NCI-H345 treated with DMSO at 0.1 percent for 48 hours (cell line): ENCODE measurements at regions not wholly inside any gene's neighbourhood (a gene's known extent, or its start where the extent isn't known, plus 50 kb on each side); places are given as distances from the start of the nearest gene placed in this dataset.

ENCODE experiments used
- DNase-seq: peaks from one replicate; lab custom pipeline; 2025; ENCODE audit not compliant: unreplicated experiment; lab: John Stamatoyannopoulos, UW

DNA sequence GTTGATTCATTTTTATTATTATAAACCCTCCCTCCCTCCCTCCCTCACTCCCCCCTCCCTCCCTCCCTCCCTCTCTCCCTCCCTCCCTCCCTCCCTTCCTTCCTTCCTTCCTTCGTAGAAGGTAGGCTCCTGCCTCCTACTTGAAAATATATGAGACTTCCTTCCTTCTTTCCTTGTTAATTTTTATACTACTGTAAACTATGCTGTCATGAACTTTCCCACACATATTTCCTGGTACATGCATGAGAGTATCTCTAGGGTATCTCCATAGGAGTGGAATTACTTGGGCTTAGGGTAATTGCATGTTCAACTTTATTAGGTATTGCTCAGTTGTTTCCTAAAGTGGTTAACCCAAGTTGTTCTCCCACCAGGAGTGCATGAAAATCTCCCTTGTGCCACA lies 330.6 kb downstream of the KCNRG start:
- DNase-seq: no peak

DNA sequence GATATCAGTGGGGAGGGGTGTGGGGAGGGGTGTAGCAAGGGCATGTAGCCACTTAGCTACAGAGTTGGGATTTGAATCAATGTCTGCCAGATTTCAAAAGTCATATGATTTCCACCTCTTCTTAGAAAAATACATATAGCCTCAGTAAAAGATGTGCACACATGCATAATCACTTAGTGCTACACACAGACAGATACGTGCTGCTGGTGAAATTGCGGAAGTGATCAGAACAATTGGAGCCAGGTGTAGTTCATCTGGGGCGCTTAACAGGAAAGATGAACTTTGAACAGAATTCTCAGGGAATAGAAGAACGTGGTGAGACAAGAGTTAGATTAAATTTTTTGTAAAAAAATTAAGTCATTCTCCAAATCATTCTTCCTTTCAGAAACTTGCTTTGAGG lies 333.1 kb downstream of the KCNRG start:
- no peak for DNase-seq

DNA sequence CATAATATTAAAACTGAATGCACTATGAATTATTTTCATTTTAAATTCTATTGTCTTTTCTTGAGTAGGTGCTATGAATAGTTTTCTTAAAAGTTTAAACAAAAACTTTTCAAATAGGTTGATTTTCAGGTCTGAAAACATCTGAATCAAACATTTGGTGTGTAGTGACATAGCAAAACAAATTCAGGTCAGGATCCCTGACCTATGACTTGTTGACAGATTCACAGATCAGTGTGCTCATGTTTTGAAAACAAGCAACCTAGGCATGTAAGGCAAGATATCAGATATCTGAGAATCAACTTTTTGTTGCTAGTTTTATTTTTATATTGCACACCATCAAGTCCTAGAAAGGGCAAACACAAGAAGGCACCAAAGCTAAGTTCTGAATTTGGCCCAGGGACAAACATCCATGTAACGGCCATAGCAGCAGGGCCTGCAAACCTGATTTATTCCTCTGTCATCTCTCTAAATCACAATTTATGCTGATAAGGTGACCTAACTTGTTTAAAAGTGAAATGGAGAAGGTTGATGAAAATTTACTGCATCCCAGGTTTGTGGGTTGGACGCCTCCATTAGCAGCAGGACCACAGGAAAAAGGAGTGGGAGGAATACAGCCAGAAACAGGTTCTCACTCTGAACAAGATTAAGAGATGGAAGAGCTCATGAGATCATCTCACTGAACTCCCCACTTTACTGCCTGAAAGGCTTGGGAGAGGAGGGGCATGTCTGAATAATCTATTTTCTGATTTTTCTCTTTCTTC lies 337.7 kb downstream of the KCNRG start:
- no peak for DNase-seq

DNA sequence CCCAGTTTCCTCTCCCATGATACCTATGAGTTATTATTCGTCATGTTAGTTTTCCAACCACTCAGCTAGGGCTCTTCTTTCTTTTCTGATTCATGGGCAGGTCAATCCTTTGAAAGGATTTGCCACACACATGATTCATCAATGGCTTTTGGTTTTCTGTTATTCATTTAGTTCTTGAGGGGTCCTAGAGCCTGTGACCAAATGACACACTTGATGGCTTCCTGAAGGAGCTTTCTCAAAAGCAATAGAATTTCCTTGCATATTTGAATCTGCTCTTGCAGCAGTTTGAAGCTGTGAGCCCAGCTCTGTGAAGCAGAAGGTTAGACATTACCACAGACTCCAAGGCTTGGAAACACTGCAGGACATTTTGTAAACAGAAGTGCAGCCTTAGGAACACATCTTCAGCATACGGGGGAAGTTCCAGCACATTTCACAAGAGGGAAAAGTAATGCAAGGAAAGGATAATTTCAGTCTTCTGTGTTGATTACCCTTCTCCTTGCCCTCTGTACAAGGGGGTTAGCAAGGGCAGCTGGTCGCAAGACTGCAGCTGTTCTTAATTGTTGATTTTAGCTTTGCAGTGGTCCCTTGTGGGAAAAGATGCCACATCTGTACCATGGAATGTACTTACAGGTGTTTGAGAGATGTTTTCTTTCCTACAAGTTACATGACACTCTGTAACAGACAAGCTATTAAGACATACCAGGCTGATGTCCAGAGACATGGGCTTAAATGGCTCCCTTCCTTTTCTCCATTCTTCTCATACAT lies 338.6 kb downstream of the KCNRG start:
- no peak for DNase-seq

DNA sequence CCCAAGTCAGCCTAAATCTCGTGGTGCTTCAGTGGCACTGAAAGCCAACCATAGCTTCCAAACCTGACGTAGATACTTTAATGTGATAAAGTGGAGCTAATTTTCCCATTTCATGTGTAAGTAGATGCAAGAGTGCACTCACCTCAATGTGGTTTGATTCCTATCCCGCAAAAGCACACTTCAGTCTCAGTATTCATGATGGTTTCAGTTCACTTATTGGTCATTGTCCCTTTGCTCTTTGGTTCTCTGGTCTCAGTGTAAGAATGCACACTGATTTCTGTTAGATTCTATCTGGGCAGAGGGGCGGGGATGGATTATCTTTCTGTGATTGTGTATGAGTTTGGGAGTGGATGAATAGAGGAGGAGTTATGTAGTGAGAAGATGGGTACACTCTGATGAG lies 340.6 kb downstream of the KCNRG start:
- no peak for DNase-seq

DNA sequence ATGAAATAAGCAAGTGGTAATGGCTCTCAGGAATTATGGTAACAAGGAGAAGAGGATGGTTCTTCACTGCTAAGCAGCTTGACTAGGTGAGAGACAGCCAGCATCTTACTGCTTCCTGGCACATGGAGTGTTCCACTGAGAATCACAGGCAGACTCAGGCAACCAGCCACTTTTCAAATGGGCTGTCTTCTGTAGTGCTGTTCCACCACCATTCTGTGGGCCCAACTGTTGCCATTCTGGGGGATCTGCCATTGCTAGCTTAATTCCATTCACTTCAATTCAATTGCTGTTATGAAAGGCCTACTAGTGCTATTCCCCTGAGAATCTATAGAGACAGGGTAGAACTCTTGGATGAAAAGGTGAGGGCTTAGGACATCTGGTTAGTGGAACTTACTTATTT lies 341.9 kb downstream of the KCNRG start:
- no peak for DNase-seq

DNA sequence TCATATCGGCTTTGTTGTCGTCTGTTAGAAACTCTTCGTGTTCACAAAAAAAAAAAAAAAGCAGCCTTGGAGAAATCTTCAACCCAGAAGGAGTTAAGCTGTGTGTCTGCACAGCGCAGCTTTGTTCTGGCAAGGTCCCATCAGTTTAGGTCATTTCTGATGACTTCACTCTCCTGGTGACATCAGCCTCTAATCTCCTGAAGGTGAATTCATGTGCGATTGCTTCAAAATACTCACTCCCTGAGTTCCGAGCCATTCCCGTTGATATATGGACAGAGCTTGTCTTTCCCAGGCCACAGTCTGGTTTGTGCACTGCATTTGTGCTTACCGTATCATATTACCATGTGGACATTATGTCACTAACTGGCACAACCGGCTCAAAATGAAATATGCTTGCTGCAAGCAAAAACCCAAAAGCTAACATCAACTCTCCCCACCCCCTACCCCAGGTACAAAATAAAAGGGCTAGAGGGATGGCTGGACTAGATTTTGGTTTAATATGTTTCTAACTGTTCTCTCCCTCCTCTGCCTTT lies 342.4 kb downstream of the KCNRG start:
- DNase-seq: no peak

DNA sequence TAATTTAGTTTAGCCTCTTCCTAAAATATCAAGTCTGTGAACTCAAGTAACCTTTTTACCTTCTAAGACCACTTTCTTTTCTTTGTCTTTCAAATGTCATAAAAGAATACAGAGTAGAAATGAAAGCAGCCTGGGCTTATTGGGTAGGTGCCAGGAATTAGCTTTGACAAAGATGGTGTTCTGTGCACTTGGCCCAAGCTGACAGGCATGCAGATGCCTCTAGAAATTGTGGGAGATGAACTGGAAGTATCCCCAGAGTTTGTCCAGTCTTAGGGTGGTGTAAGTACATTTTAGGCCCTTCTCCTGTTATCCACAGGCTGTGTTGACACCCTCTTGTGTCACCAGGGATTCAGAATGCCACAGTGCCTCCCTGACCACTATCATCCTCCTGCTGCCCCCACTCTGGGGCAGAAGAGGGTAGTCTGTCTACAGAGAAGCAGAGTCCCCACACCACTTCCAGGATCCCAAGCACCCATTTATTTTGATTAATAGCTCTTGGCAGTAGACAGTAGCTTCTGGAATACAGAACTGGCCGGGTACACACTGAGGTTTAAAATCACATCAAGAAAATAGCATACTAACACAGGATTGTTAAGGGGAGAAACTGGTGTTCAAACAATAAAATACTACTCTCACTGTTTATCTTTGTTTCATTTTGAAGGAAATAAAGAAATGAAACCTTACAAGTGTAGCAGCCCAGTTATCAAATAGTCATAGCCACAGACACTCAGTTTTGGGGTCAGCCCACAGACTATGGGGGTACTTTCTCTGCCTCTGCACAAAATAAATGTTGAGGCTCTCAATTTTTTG lies 343.2 kb downstream of the KCNRG start:
- no peak for DNase-seq

DNA sequence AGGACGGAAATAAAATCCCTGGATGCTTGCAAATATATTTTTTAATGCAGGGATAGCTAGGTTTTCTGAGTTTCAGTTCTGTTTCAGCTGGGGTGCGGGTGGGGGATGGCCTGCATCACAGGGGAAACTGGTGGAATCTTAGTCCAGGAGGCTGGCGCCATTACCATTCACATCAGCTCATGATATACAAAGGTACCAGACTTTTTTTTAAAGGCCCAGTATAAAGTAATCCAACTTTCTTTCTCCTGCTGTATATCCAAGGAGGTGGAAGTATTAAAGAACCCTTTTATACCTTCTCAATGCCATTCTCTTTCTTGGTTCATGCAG lies 343.8 kb downstream of the KCNRG start:
- no peak for DNase-seq

DNA sequence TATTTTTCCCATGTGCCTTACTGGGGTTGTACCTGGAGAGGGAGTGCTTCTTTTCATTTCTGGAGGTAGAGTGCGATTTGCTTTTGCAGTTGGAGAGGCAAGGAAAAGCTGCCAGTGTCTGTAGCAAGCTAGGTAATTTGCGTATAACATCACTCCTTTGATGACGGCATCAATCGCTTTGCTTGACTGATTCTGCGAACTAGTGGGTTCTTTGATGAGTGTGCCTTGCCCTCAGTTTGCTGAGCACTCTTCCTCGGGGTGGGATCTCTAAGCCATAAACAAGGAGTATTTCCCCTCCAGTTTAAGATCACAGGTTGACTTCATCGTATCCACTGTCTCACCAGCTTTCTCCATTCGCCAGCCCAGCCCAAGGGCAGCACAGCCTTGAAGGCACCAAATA lies 344.5 kb downstream of the KCNRG start:
- DNase-seq: no peak

DNA sequence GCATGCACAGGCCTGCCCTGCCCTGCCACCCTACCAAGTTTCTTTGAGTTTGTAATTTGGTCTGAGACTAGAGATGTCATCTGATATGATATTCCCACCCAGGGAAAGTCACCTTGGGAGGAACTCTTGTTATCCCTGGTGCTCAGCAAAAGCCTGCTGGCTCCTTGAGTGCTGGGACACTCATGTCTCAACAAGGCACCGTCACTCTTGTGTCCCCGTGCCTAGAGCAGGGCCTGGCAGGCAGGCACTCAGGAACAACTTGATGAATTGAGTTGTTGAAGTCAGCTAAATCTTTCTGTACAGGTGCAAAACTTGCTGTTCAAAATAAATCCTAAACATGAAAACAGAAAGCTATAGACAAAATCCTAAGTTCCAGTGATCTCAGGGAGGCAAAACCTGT lies 345.4 kb downstream of the KCNRG start:
- DNase-seq: no peak

DNA sequence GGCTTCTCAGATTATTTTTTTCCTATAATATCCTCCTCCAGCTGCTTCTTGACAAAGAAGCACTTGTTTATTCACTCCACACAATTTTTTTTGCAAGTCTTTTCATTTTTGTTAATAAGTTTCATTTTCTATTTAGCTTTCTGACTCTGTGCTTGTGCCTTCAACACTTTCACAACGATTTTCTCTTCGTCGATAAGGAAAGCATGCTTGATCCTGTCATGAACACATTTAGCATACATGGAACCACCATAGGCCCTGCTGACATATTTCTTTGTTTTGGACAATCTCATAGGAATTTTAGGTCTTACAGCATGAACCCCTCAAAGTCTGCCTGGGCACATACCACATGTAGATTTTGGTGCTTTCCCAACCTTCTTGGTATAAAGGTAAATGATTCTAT lies 346.0 kb downstream of the KCNRG start:
- no peak for DNase-seq

DNA sequence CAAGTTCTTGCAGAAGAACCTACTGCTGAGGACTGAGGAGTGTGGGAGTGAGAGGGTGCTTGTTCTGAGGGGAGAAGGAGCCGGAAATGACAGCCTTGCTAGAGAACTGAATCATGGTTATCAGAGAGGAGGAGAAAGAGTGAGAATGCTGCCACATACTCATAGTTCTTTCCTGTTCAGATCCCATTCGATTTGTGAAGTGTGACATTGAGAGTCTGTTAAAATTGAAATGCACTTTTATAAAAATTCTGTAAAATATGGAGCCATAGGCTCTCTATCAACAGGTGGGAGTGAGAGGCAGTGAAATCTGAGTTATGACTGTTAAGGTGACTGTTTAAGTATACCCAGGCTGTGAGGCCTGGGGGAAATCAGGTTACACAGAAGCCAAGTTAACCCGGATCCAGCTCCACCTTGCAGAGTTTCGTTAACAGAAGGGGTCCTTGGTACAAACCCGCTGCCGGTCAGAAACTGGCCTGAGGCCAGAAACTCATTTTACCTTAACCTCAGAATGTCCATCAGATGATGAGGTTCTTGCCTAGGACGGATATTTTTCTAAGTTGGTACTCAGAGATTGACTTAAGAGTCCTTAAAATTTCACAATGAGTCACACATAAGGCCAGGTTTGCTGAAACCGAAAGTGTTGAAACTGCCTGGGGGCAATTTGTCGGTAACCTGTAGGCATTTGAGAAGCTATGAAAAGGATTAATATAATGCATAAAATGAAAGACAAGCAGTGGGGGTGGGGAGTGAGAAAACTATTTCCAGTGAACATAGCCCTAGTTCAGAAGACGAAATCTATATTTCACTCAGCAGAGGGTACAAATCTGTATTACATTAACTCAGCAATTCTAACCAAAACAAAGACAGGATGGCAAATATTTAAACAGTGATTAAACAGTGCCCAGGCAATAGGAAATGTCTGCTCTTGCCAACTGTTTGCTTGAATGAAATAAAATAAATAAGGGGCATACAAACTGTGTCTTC lies 350.5 kb downstream of the KCNRG start:
- peak; percentile 21 for DNase-seq

DNA sequence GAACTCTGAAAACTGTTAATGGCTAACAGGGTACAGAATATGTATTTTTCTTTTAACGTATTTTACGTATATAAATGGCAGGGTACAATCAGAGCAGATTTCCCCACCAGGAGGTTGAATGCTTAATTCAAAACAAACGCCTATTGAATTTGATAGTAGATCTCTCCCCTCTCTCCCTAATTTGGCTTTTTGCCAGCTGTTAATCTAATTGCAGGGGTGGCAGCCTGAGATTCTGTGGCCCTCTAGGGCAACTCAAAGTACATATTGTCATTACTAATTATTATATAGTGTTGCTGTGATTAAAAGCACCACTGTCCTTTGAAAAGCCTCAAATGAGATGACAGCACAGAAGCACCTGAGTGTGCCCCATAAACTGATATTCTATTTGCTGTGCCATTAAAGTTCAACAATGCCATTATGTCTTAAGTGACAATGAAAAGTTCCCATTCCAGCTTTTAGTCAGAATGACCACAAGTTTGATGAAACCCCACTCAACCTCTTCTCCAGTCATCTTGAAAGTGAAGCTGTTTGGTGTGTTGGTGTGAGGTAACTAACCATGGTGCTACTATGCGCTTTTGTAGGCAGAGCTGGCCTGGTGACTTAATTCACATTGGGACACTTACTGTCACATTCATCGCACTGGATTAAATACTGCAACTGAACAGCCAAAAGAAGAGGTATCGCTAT lies 351.4 kb downstream of the KCNRG start:
- no peak for DNase-seq

DNA sequence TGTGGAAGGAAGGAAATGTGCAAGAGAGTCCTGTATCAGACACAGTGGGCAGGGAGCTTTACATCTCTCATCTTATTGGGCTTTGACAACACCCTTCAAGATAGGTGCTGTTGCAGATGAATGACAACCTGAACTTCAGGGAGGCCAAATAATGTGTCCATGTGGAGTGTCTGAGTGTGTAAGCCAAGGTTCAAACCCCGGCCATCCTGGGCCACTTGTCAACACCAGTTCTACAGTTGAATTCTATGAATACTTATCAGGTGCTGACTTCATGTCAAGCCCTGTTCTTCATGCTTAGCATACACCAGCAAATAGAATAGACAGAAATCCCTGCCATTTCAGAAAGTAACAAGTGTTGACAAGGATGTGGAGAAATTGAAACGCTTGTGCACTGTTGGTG lies 354.4 kb downstream of the KCNRG start:
- DNase-seq: no peak

DNA sequence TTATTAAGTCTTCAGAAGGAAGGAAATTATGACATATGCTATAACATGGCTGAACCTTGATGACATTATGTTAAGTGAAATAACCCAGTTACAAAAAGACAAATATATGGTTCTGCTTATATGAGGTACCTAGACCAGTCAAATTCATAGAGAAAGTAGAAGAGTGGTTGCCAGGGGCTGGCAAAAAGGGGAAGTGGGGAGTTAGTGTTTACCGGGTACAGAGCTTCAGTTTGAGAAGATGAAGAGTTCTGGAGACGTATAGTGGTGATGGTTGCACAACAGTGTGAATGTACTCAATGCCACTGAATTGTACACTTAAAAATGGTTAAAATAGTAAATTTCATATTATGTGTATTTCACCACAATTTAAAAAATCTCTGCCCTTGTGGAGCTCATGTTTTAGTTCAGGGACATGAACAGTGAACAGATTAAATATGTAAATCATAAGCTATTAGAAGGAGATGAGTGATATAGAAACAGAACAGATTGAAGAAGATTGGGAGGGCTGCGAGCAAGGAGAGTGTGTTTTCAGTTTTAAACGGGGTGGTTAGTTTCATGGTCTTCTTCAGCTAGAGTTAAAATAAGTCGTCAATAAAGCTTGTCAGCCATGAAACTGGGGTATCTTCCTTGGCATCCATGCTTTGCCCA lies 355.2 kb downstream of the KCNRG start:
- DNase-seq: no peak

DNA sequence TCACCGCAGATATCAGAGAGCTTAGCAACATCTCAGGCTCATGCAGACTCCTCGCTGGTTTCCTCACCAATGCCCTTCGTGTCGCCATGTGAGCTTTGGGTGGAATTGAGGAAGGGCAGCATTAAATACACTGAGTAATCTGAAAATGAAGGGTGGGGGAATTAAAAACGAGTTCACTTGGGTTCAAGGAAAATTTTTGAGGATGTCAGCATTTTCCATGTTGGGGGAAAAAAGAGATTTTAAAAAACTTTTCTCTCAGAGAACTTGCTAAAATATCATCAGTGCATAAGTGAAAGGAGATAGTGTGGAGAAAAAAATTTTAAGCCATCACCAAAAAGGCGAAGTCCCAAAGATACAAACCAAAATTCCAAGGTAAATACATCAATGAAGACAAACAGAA lies 359.3 kb downstream of the KCNRG start:
- DNase-seq: no peak

DNA sequence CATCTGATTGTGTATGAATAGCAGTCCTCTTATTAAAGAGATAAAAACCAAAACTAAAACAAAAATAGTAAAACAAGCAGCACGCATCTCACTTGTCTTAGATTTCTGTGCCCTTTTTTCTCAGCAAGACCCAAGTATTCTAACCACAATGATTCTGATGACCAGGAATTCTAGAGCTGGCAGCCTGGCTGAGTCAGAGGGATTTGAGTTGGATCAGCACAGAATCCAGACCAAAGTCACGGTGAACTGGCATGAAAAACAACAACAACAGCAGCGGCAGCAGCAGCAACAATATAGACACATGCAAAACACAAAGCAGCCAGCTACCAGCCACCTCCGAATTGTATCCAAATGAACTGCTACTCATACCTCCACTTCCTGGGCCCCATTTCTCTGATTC lies 360.5 kb downstream of the KCNRG start:
- DNase-seq: no peak

DNA sequence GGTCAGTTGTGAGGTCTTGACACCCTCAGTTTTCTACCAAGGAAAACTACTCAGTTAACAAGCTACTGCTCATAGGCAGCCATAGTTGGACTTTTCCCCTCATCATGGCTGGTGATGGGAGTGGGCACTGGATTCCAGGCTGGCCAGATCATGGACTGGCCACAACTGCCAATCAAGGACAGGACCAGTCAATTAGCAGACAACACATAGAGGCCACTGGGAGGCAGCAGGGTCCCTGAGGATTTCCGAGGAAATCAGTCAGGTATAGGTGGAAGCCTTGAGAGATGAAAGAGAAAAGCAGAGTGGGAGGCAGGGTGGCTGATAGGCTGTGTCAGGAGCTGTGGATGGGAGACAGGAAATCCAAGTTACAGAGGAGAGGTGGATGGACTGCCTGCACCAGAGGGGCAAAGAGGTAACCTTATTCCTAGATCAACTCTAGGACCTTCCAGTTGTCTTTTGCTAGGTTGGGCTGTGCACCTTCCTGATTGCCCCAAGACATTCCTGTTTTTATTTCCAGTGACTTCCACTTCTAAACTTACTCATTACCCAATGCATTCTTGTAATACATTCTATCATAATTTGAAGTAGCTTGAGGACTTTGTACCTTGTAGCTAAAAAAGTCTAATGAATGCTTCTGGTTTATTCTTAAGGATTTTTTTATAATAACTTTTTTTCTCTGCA lies 361.8 kb downstream of the KCNRG start:
- no peak for DNase-seq
